WERI-Rb-1 (cell line): ENCODE measurements at regions not wholly inside any gene's neighbourhood (a gene's known extent, or its start where the extent isn't known, plus 50 kb on each side); places are given as distances from the start of the nearest gene placed in this dataset.
"Not testable (repeated sequence)": the region's sequence is repeated elsewhere in the genome, so short reads cannot be mapped to it uniquely, and the experiment has no call there.

Source experiments
- DNase-seq: peaks from one replicate; pipeline ENCODE4 v3.0.0-alpha.2; 2020
- H3K27ac ChIP-seq: fragments of 250-450 bp; sonication (Bioruptor Pico); 2 replicates; pipeline ENCODE4 v1.5.1; 2020; ENCODE audit warnings: mild to moderate bottlenecking, moderate library complexity
- H3K27me3 ChIP-seq: fragments of 250-450 bp; sonication (Bioruptor Pico); 2 replicates; pipeline ENCODE4 v1.5.1; 2021; ENCODE audit warnings: mild to moderate bottlenecking, low read depth, moderate library complexity; ENCODE audit not compliant: insufficient read depth, severe bottlenecking
- H3K36me3 ChIP-seq: fragments of 250-450 bp; sonication (Bioruptor Pico); 2 replicates; pipeline ENCODE4 v1.5.1; 2020; ENCODE audit warnings: mild to moderate bottlenecking, moderate library complexity
- H3K4me3 ChIP-seq: 2 replicates; pipeline ENCODE4 v1.5.1; 2011; ENCODE audit warnings: low read depth, mild to moderate bottlenecking, control low read depth, low read length
- H3K9me3 ChIP-seq: fragments of 250-450 bp; sonication (Bioruptor Pico); 2 replicates; pipeline ENCODE4 v1.5.1; 2021; ENCODE audit warnings: mild to moderate bottlenecking, moderate library complexity; ENCODE audit not compliant: severe bottlenecking
- CTCF ChIP-seq: IDR thresholded peaks from 2 replicates; pipeline ENCODE4 v1.5.1; 2011; ENCODE audit warnings: low read depth, mild to moderate bottlenecking, control low read depth, inconsistent platforms, low read length

- Histone ChIP-seq H3K27me3 (no peaks in the 10 kb centered on the region), H3K36me3 (no peaks in the 10 kb centered on the region), H3K27ac (no peak overlapping the region), H3K9me3 (peaks cover 3% of the 10 kb centered on the region), H3K4me3 (no peak overlapping the region)
- no peak for DNase-seq
- TF ChIP-seq CTCF, result no peak
Observed at GRCh38 chr2:152254486-152254885, 78.9 kb upstream of the STAM2 start.

- Histone ChIP-seq H3K27me3 (no peaks in the 10 kb centered on the region), H3K4me3 (no peak overlapping the region), H3K27ac (no peak overlapping the region), H3K36me3 (no peaks in the 10 kb centered on the region), H3K9me3 (peaks cover 3% of the 10 kb centered on the region)
- no peak for TF ChIP-seq CTCF
- no peak for DNase-seq
Observed at GRCh38 chr2:152254976-152255375, 79.4 kb upstream of the STAM2 start.

GRCh38 chr2:152255918-152256317, 79.1 kb upstream of the FMNL2 start:
- Histone ChIP-seq H3K36me3 (no peaks in the 10 kb centered on the region), H3K9me3 (peaks cover 3% of the 10 kb centered on the region), H3K4me3 (no peak overlapping the region), H3K27ac (no peak overlapping the region), H3K27me3 (no peaks in the 10 kb centered on the region)
- no peak for DNase-seq
- TF ChIP-seq CTCF, result no peak

GRCh38 chr2:152260939-152261338, 74.0 kb upstream of the FMNL2 start:
- H3K27ac ChIP-seq, result no peak overlapping the region
- H3K9me3 ChIP-seq, result peaks cover 3% of the 10 kb centered on the region
- H3K4me3 ChIP-seq, result no peak overlapping the region
- no peaks in the 10 kb centered on the region for H3K36me3 ChIP-seq
- TF ChIP-seq CTCF, result no peak
- no peak for DNase-seq
- H3K27me3 ChIP-seq, result no peaks in the 10 kb centered on the region

- no peak for DNase-seq
- Histone ChIP-seq H3K27ac (no peak overlapping the region), H3K27me3 (no peaks in the 10 kb centered on the region), H3K36me3 (no peaks in the 10 kb centered on the region), H3K9me3 (peaks cover 5% of the 10 kb centered on the region), H3K4me3 (no peak overlapping the region)
- TF ChIP-seq CTCF, result no peak
Observed at GRCh38 chr2:152263911-152264310, 71.1 kb upstream of the FMNL2 start.

GRCh38 chr2:152273732-152274260, 61.2 kb upstream of the FMNL2 start:
- not testable (repeated sequence) for DNase-seq, H3K27ac ChIP-seq, H3K9me3 ChIP-seq, H3K4me3 ChIP-seq, H3K27me3 ChIP-seq, H3K36me3 ChIP-seq

GRCh38 chr2:152277896-152278295, 57.1 kb upstream of the FMNL2 start:
- DNase-seq, result peak; percentile 7
- not testable (repeated sequence) for H3K4me3 ChIP-seq, H3K36me3 ChIP-seq, H3K9me3 ChIP-seq, H3K27me3 ChIP-seq, H3K27ac ChIP-seq
